PC-3 (cell line): ENCODE measurements at regions not wholly inside any gene's neighbourhood (a gene's known extent, or its start where the extent isn't known, plus 50 kb on each side); places are given as distances from the start of the nearest gene placed in this dataset.

Experiments used
- ATAC-seq: fragments of 200-7000 bp; cut with Tn5 transposase; 2 replicates; pipeline ENCODE4 v1.9.1; 2020; ENCODE audit warnings: mild to moderate bottlenecking, moderate library complexity
- BruUV-seq: library from RNA; stranded (reverse); fragments of 400-500 nt; replicated peaks from 2 replicates; lab custom pipeline; 2021; lab: Mats Ljungman, UMichigan
- CTCF ChIA-PET: fragments of 300-600 bp; sonication (Branson Sonifier 250); formaldehyde crosslinking; loops from one replicate; lab custom pipeline; 2022; ENCODE audit warnings: antibody characterized with exemption; lab: Charles Lee
- POLR2A ChIA-PET: fragments of 300-600 bp; sonication (Branson Sonifier 250); formaldehyde crosslinking; loops from one replicate; lab custom pipeline; 2022; ENCODE audit warnings: antibody characterized with exemption; ENCODE audit not compliant: unreplicated experiment; lab: Charles Lee
- DNase-seq: peaks from one replicate; pipeline ENCODE4 v3.0.0-alpha.2; 2015
- H2AFZ ChIP-seq: fragments of 300-600 bp; sonication (generic); 2 replicates; pipeline ENCODE4 v1.6.0; 2016; ENCODE audit warnings: antibody characterized with exemption, low read length
- H3F3A ChIP-seq: fragments of 300-600 bp; sonication (generic); one replicate; pipeline ENCODE4 v1.6.0; 2017; ENCODE audit warnings: antibody characterized with exemption, low read length, control low read depth, mild to moderate bottlenecking; ENCODE audit not compliant: unreplicated experiment
- H3K27ac ChIP-seq: fragments of 300-600 bp; sonication (generic); 2 replicates; pipeline ENCODE4 v1.5.1; 2016; ENCODE audit warnings: mild to moderate bottlenecking, low read length
- H3K27me3 ChIP-seq: fragments of 300-600 bp; sonication (generic); 2 replicates; pipeline ENCODE4 v1.6.1; 2016; ENCODE audit warnings: low read length, mixed read lengths
- H3K36me3 ChIP-seq: fragments of 300-600 bp; sonication (generic); 2 replicates; pipeline ENCODE4 v1.6.1; 2016; ENCODE audit warnings: low read depth, mixed run types, low read length, mixed read lengths
- H3K4me1 ChIP-seq: fragments of 300-600 bp; sonication (generic); 2 replicates; pipeline ENCODE4 v1.5.1; 2016; ENCODE audit warnings: low read length; ENCODE audit not compliant: insufficient read depth
- H3K4me2 ChIP-seq: fragments of 300-600 bp; sonication (generic); 2 replicates; pipeline ENCODE4 v1.6.0; 2016; ENCODE audit warnings: low read length
- H3K4me3 ChIP-seq: fragments of 300-600 bp; sonication (generic); 2 replicates; pipeline ENCODE4 v1.5.1; 2016; ENCODE audit warnings: mild to moderate bottlenecking, low read length, mixed read lengths
- H3K79me2 ChIP-seq: fragments of 300-600 bp; sonication (generic); 2 replicates; pipeline ENCODE4 v1.6.1; 2017; ENCODE audit warnings: low read length, mixed read lengths
- H3K9ac ChIP-seq: fragments of 300-600 bp; sonication (generic); 2 replicates; pipeline ENCODE4 v1.6.0; 2016; ENCODE audit warnings: mild to moderate bottlenecking, low read length
- H3K9me2 ChIP-seq: fragments of 300-600 bp; sonication (generic); replicated peaks from 2 replicates; pipeline ENCODE4 v1.6.1; 2016; ENCODE audit warnings: mixed run types, low read length, mixed read lengths
- H3K9me3 ChIP-seq: fragments of 300-600 bp; sonication (generic); 2 replicates; pipeline ENCODE4 v1.6.1; 2016; ENCODE audit warnings: low read length, mixed read lengths
- H4K20me1 ChIP-seq: fragments of 300-600 bp; sonication (generic); 2 replicates; pipeline ENCODE4 v1.6.1; 2016; ENCODE audit warnings: low read length, mixed read lengths
- CTCF ChIP-seq: fragments of 300-600 bp; sonication (generic); conservative IDR thresholded peaks from 2 replicates; pipeline ENCODE4 v1.5.1; 2017; ENCODE audit warnings: antibody characterized with exemption, low read depth, mild to moderate bottlenecking, low read length
- EZH2 ChIP-seq: fragments of 300-600 bp; sonication (generic); IDR thresholded peaks from one replicate; pipeline ENCODE4 v1.6.1; 2017; ENCODE audit warnings: antibody characterized with exemption, mild to moderate bottlenecking, low read length; ENCODE audit not compliant: unreplicated experiment
- EZH2phosphoT487 ChIP-seq: fragments of 300-600 bp; sonication (generic); IDR thresholded peaks from 2 replicates; pipeline ENCODE4 v1.6.1; 2018; ENCODE audit warnings: mild to moderate bottlenecking, antibody characterized with exemption, low read length, borderline replicate concordance
- intact Hi-C: fragments of 100-400 bp; cut with micrococcal nuclease; formaldehyde crosslinking; loops from 2 replicates; pipeline ENCODE4 v1.9.0; 2023

- DNase-seq (no peak), ATAC-seq (no peak)
- Histone ChIP-seq H2AFZ (no peak overlapping the region), H3K27ac (no peak overlapping the region), H4K20me1 (no peaks in the 10 kb centered on the region), H3K9me2 (no peaks in the 10 kb centered on the region), H3K79me2 (no peaks in the 10 kb centered on the region), H3K27me3 (no peaks in the 10 kb centered on the region), H3K36me3 (no peaks in the 10 kb centered on the region), H3F3A (no peaks in the 10 kb centered on the region), H3K4me2 (no peak overlapping the region), H3K9ac (no peak overlapping the region), H3K9me3 (no peaks in the 10 kb centered on the region), H3K4me3 (no peak overlapping the region), H3K4me1 (peaks cover 44% of the 10 kb centered on the region)
- ChIA-PET POLR2A (no interaction called here), CTCF (no interaction called here)
- no peak for TF ChIP-seq EZH2phosphoT487
- TF ChIP-seq CTCF = no peak
- TF ChIP-seq EZH2 = no peak
- intact Hi-C loops = loop anchor here (5.0 to 10.0 kb wide), 6 partner anchors 240 to 830 kb away; no protein-coding TSS in a partner anchor
- no TSS peak for BruUV-seq
Observed at GRCh38 chr5:124654418-124654817, 92.0 kb downstream of the ZNF608 start.

- Histone ChIP-seq H3K9ac (no peak overlapping the region), H3K9me2 (no peaks in the 10 kb centered on the region), H3K4me3 (no peak overlapping the region), H3K27me3 (no peaks in the 10 kb centered on the region), H2AFZ (no peak overlapping the region), H3F3A (no peaks in the 10 kb centered on the region), H3K9me3 (no peaks in the 10 kb centered on the region), H4K20me1 (no peaks in the 10 kb centered on the region), H3K27ac (no peak overlapping the region), H3K79me2 (no peaks in the 10 kb centered on the region), H3K4me2 (no peak overlapping the region), H3K4me1 (peaks cover 50% of the 10 kb centered on the region), H3K36me3 (no peaks in the 10 kb centered on the region)
- ChIA-PET CTCF (interaction anchor here (0.6 kb wide), 1 partner anchor 278 kb away, joined by 4 read pairs; no protein-coding TSS in a partner anchor), POLR2A (no interaction called here)
- DNase-seq = no peak
- no TSS peak for BruUV-seq
- ATAC-seq = no peak
- intact Hi-C loops = loop anchor here (5.0 to 10.0 kb wide), 6 partner anchors 239 to 831 kb away; no protein-coding TSS in a partner anchor
- TF ChIP-seq EZH2phosphoT487 = no peak
- no peak for TF ChIP-seq CTCF
- TF ChIP-seq EZH2 = no peak
Observed at GRCh38 chr5:124653666-124654065, 92.8 kb downstream of the ZNF608 start.

GRCh38 chr5:124652892-124653441 is 93.5 kb downstream of the ZNF608 start:
- Histone ChIP-seq H3K27ac (no peak overlapping the region), H3K4me3 (no peak overlapping the region), H2AFZ (no peak overlapping the region), H3K9ac (no peak overlapping the region), H3K4me2 (no peak overlapping the region), H3K36me3 (no peaks in the 10 kb centered on the region), H4K20me1 (no peaks in the 10 kb centered on the region), H3K9me3 (no peaks in the 10 kb centered on the region), H3K9me2 (no peaks in the 10 kb centered on the region), H3K27me3 (no peaks in the 10 kb centered on the region), H3K79me2 (no peaks in the 10 kb centered on the region), H3K4me1 (peaks cover 50% of the 10 kb centered on the region), H3F3A (no peaks in the 10 kb centered on the region)
- no peak for DNase-seq
- CTCF ChIA-PET = no interaction called here
- TF ChIP-seq EZH2 (no peak), CTCF (no peak), EZH2phosphoT487 (no peak)
- no TSS peak for BruUV-seq
- intact Hi-C loops = loop anchor here (5.0 to 10.0 kb wide), 6 partner anchors 238 to 832 kb away; no protein-coding TSS in a partner anchor
- POLR2A ChIA-PET = no interaction called here
- ATAC-seq = no peak
